GM10248 (cell line): ENCODE measurements at regions not wholly inside any gene's neighbourhood (a gene's known extent, or its start where the extent isn't known, plus 50 kb on each side); places are given as distances from the start of the nearest gene placed in this dataset.

Experiments
- CTCF ChIA-PET: fragments of 300-600 bp; sonication (Branson Sonifier 250); formaldehyde crosslinking; extraction: SDS; loops from one replicate; lab custom pipeline; 2021; ENCODE audit warnings: antibody characterized with exemption; lab: Yijun Ruan, JAX
- POLR2A ChIA-PET: fragments of 350-650 bp; sonication (Branson Sonifier 250); formaldehyde crosslinking; extraction: SDS; loops from one replicate; lab custom pipeline; 2020; ENCODE audit warnings: antibody characterized with exemption; lab: Yijun Ruan, JAX
- DNase-seq: peaks from one replicate; pipeline ENCODE4 v3.0.0; 2012; ENCODE audit errors: extremely low spot score
- CTCF ChIP-seq: IDR thresholded peaks from 2 replicates; pipeline ENCODE4 v1.5.1; 2012; ENCODE audit warnings: mild to moderate bottlenecking, low read depth; ENCODE audit errors: extremely low read depth, missing control alignments, control extremely low read depth

GRCh38 chr6:165806126-165806810 lies 143.2 kb upstream of the PDE10A start:
- no peak for TF ChIP-seq CTCF
- POLR2A ChIA-PET: no interaction called here
- CTCF ChIA-PET: interaction anchor here (1.2 to 1.6 kb wide), 2 partner anchors 21 to 44 kb away, joined by 3 to 4 read pairs; no protein-coding TSS in a partner anchor
- DNase-seq: no peak

- CTCF ChIA-PET: interaction anchor here (1.2 to 1.6 kb wide), 2 partner anchors 20 to 44 kb away, joined by 3 to 4 read pairs; no protein-coding TSS in a partner anchor
- no peak for DNase-seq
- POLR2A ChIA-PET: no interaction called here
- TF ChIP-seq CTCF: no peak
Observed at GRCh38 chr6:165805636-165806035, 142.6 kb upstream of the PDE10A start.

- TF ChIP-seq CTCF: no peak
- no peak for DNase-seq
- ChIA-PET POLR2A (no interaction called here), CTCF (no interaction called here)
Observed at GRCh38 chr6:165805067-165805555, 142.1 kb upstream of the PDE10A start.

GRCh38 chr6:165804331-165805066 lies 141.5 kb upstream of the PDE10A start:
- no peak for DNase-seq
- ChIA-PET POLR2A (no interaction called here), CTCF (no interaction called here)
- TF ChIP-seq CTCF: no peak

- POLR2A ChIA-PET: no interaction called here
- CTCF ChIA-PET: no interaction called here
- DNase-seq: no peak
- TF ChIP-seq CTCF: no peak
Observed at GRCh38 chr6:165800337-165800736, 137.3 kb upstream of the PDE10A start.

- TF ChIP-seq CTCF: no peak
- CTCF ChIA-PET: interaction anchor here (0.8 kb wide), 1 partner anchor 15 kb away, joined by 3 read pairs; no protein-coding TSS in a partner anchor
- POLR2A ChIA-PET: no interaction called here
- DNase-seq: no peak
Observed at GRCh38 chr6:165799391-165800153, 136.5 kb upstream of the PDE10A start.
